ENCODE measurements at regions not wholly inside any gene's neighbourhood (a gene's known extent, or its start where the extent isn't known, plus 50 kb on each side); places are given as distances from the start of the nearest gene placed in this dataset.

DNA sequence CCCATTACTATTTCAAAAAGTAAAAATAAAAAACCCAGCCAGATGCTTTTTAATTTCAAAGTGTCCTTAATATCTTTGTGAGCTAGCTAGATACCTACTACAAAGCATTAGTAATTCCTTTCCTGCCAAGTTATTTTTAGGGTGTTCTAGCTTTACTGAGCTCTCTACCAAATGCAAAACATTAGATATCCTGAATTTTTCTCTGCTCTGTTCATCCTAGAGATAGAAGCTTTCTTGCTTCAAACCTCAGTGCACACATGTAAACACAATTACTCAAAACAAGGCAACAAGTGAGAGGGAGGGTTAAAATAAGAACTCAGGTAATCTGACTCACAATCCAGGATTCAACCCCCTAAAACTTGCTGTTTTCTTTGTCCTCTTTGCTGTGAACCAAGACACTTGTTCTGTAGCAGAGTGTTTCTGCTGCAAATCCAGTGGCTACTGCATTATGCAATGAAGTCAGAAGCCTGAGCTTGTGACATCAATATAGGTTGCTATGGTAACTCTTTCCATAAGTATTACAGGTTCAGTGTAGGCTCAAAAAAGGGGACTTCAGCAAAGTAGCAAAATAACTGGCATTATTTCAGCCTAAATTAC lies 72.6 kb upstream of the STXBP5 start:
- TF ChIP-seq, protein P1, sequence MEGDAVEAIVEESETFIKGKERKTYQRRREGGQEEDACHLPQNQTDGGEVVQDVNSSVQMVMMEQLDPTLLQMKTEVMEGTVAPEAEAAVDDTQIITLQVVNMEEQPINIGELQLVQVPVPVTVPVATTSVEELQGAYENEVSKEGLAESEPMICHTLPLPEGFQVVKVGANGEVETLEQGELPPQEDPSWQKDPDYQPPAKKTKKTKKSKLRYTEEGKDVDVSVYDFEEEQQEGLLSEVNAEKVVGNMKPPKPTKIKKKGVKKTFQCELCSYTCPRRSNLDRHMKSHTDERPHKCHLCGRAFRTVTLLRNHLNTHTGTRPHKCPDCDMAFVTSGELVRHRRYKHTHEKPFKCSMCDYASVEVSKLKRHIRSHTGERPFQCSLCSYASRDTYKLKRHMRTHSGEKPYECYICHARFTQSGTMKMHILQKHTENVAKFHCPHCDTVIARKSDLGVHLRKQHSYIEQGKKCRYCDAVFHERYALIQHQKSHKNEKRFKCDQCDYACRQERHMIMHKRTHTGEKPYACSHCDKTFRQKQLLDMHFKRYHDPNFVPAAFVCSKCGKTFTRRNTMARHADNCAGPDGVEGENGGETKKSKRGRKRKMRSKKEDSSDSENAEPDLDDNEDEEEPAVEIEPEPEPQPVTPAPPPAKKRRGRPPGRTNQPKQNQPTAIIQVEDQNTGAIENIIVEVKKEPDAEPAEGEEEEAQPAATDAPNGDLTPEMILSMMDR (IDR thresholded peaks at IDR 0.05), result no peak
- no peak for TF ChIP-seq POLR2AphosphoS5 (IDR thresholded peaks at IDR 0.05; ENCODE audit: low read depth, low read length)
